ENCODE measurements at regions not wholly inside any gene's neighbourhood (a gene's known extent, or its start where the extent isn't known, plus 50 kb on each side); places are given as distances from the start of the nearest gene placed in this dataset.
"Not testable (repeated sequence)": the region's sequence is repeated elsewhere in the genome, so short reads cannot be mapped to it uniquely, and the experiment has no call there.

DNA sequence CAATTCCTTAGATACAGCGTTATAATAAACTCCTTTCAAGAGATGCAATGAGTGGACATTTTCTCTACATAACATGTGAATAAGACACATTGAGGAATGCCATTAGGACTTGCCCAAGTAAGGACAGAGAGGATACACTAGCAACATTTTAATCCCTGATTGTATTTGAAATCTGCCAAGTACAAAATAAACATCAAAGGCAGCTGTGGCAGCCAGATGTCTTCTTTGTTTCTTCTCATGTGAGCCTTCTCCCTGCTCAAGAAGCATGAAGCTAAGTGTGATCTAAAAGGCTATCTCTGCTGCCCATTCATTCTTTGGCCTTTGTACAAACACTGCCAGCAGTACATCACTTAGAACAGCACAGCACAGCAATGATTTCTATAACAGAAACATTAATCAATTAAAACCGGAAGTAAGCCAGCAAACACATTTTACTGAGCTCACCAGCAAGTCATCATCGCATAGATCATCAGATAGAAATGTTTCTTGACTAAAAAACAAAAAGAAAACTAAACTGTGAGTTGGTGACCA lies 364.0 kb downstream of the CNTN6 start:
- no peak for DNase-seq

- no peak for DNase-seq
Observed at GRCh38 chr3:1462371-1462770, 369.5 kb downstream of the CNTN6 start.

- DNase-seq, result no peak
Observed at GRCh38 chr3:1462856-1463450, 370.1 kb downstream of the CNTN6 start.

- not testable (repeated sequence) for DNase-seq
Observed at GRCh38 chr3:1465091-1465490, 372.3 kb downstream of the CNTN6 start.

DNA sequence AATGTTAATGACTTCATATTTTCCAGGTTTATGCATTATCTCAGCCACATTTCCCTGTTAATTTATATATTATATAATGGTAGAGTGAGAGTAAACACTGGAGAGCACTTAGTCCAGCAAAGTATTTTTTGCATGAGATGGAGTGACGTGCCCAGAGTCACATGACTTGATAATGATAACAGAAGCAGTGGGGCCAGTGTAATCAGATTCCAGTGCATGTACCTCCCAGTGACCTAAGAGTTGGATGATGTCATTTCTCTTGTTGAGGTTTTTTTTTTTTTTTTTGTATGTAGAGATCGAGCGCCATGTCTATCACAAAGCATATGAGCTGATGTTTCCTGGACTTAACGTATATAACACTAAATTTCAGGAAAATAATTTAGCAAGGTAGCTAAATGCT lies 375.3 kb downstream of the CNTN6 start:
- DNase-seq, result no peak

- no peak for DNase-seq
Observed at GRCh38 chr3:1469248-1469647, 376.4 kb downstream of the CNTN6 start.

- DNase-seq, result no peak
Observed at GRCh38 chr3:1469687-1470086, 376.9 kb downstream of the CNTN6 start.

GRCh38 chr3:1477669-1478068 lies 384.8 kb downstream of the CNTN6 start:
- DNase-seq, result no peak

DNA sequence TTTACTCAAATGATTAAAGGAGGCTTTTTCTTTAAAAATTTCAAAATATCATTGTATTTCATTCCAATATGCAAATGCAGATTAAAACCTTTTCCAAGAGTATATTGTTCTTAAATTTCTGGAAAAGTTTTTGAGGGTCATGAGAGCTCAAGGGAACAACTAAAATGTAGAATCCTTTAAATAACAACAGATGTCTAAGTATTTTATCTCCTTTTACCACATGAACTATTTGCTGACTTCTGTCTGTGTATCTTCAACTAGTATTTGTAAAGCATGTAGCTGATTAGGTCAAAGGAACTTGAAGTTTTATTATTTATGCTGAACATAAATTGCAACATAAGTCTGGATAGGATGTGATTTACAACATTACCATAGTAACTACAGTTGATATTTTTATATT lies 402.6 kb downstream of the CNTN6 start:
- DNase-seq, result no peak

DNA sequence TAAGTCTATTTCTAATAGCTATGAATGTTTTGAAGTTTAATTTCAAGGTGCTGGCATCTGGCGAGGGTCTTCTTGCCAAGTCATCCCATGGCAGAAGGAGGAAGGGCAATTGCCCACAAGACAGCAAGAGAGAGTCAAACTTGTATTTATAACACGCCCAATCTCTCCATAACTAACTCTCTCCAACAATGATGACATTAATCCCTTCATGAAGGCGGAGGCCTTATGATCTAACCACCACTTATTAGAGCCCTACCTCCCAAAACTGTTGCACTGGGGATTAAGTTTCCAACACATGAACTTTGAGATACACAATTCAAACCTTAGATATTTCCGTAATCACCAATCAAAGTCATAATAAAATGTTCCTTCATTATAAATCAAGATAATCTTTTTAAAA lies 406.9 kb downstream of the CNTN6 start:
- no peak for DNase-seq

DNA sequence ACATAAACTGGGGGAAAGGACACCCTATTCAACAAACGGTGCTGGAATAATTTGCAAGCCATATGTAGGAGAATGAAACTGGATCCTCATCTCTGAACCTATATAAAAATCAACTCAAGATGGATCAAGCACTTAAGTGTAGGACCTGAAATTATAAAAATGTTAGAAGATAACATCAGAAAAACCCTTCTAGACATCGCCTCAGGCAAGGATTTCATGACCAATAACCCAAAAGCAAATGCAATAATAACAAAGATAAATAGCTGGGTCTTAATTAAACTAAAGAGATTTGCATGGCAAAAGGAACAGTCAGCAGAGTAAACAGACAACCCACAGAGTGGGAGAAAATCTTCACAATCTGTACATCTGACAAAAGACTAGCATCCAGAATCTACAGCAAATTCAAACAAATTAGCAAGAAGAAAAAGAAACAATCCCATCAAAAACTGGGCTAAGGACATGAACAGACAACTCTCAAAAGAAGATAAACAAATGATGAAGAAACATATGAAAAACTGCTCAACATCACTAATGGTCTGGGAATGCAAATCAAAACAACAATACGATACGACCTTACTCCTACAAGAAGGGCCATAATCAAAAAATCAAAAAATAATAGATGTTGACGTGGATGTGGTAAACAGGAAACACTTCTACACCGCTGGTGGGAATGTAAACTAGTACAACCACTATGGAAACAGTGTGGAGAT lies 408.7 kb downstream of the CNTN6 start:
- DNase-seq, result peak; percentile 29

DNA sequence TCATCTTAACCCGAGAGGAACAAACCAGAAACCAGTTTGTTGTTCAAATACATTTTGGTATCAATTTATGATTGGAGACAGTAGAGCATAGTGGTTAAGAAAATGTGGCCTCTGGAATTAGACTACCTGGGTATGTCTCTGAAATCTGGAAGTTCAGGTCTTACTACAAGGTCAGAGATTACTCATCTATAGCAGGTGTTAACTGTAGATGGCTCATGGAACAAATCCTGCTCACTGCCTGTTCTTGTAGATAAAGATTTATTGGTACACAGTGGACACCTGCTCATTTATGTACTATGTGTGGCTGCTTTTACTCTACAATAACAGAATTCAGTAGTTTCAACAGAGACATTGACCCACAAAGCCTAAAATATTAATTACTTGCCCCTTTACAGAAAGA lies 413.3 kb downstream of the CNTN6 start:
- DNase-seq, result no peak

DNA sequence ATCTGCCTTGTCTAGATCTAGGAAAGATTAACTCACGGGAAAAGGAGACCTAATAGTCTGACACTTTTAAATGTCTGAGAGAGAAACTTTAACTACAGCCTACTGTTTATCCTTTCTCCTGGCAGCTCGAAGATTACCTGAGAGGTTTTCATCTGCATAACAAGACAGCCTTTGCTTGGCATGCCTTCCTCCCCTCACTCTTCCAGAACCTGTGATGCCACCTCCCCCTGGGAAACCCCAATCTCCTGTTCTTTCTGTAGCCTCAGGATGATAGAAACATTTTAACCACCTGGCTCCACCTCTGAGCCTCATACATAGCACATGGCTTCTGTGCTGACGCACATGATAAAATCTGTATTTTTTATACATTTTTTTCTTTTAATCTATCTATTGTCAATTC lies 420.8 kb downstream of the CNTN6 start:
- DNase-seq, result no peak

GRCh38 chr3:1515882-1516281 lies 423.1 kb downstream of the CNTN6 start:
- DNase-seq, result no peak

- no peak for DNase-seq
Observed at GRCh38 chr3:1527786-1528185, 435.0 kb downstream of the CNTN6 start.

DNA sequence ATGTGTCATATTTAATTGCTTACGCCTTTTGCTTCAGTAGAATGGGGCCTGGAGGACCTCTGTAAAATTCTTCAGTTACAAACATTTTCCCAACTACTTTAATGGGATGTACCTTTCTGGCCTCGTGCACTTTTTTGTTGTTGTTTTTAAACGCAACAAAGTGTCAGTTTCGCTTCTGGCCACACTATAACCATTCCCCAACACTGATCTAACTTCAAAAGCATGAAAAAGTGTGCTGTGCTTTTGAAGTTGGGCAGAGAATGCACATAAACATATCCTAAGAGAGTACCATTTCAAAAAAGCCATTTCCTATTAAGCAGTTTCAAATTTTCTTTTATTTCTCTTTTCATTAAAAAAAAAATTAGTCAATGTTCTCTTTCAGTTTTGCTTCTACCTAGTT lies 435.8 kb downstream of the CNTN6 start:
- no peak for DNase-seq

DNA sequence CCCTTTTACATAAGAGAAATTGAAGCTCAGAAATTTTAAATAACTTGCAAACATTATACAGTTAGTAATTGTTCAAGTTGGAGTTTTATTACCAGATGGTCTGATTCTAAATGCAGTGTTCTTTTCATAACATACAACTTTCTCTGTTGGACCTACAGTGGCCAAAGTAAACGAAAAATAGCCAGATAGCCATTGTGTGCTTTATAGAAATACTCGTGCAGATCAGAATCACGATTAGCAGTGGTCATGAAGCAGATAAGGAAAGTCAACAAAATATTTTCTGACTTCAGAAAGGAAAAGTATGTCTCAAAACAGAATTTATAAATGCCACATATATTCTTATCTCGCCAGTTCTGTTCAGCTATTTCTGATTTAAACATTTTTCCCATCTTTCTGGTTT lies 436.9 kb downstream of the CNTN6 start:
- DNase-seq, result no peak

DNA sequence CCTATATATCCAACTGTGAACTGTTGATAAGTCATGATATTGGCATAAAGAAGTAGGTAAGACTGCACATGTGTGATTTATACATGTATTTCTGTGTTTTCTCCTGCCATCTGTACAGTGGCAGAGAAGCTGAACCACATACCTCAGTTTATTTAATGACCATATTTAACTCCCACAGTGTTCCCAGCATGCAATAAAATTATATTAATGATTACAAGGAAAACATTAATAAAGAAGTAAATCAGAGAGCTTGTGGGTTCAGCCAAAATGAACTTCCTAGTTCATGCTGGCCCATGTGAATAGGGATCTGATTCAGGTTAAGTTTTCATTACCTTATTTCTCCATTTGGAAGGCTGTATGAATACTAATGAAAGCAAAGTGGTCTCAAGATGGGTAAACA lies 439.2 kb downstream of the CNTN6 start:
- no peak for DNase-seq

DNA sequence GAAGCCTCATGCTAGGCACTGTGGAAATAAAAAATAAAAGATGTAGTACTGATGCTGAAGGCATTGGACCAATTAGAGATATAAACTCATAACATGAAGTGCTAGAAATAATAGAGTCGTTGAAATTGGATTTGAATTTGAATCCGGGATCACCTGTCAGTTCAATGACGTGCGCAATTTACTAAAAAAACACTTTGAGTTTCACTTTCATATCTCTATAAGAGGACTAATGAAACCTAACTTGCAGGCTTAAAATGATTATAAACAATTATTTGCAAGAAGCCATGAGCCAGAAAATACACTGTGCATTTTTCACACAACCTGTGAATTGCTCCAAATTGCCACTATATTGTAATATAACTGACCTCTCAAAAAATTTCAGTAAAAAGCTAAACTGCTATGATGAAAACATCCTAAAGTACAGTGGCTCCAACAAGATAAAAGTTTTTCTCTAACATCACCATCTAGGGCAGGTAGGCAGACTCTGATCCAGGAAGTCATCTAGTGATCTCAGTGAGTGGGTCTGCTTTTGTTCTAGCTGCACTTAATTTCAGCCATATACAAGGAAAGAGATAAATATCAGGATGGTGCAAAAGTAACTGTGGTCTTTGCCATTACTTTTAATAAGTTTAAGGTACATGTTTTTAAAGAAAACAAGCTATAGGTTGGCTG lies 440.2 kb downstream of the CNTN6 start:
- DNase-seq, result no peak

DNA sequence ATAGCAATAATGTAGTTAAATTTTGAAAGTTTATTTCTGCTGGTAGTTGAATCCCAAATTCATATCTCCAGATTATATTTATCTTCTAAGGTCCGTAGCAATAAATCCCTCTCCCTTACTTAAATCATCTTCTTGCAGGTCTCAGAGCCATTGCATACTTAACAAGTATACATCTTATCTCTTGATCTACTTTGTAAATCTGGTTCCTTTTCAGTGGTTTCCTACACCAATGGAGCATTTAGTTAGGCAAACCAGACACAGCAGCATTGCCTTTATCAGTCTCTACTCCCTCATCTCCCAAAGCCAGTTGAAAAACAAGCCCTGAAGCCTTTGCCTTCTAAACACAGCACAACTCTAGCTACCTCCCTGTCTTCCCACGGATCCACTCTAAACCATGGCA lies 440.9 kb downstream of the CNTN6 start:
- no peak for DNase-seq

- no peak for DNase-seq
Observed at GRCh38 chr3:1534252-1534651, 441.4 kb downstream of the CNTN6 start.

DNA sequence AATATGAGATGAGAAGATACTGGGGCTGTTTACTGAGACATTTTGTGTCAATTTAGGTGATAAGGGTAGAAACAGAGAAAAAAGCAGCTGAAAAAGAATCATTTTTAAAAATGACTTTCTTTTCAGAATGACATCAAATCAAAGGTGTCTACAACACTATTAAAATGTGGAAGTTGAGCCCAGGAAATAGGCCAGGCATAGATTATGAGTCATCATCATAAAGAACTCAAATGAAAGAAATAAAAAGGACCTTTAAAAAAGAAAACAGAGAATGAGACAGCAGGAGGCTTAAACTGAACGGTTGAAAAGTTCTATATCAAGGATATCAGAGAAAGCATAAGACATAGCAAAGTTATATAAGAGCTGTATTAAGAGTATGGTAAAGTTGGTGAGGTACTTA lies 442.5 kb downstream of the CNTN6 start:
- no peak for DNase-seq

- no peak for DNase-seq
Observed at GRCh38 chr3:1540686-1541085, 447.9 kb downstream of the CNTN6 start.

DNA sequence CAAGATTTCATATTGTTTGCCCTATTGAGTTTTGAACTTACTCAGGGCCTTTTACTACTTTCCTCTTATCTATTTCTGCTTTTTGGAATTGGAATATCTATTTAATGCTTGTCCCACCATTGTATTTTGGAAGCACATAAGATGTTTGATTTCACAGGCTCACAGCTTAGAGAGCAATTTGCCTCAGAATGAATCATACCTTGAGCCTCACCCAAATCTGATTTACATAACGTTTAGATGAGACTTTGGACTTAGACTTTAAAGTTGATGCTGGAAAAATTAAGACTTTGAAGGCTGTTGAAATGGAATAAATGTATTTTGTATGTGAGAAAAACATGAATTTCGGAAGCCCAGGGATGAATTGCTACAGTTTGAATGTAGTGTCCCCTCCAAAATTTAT lies 458.9 kb downstream of the CNTN6 start:
- no peak for DNase-seq

Measured in NCI-H526 treated with DMSO at 0.1 percent for 48 hours (cell line).